Mucosa of descending colon (tissue), 3 donors: ENCODE measurements at regions not wholly inside any gene's neighbourhood (a gene's known extent, or its start where the extent isn't known, plus 50 kb on each side); places are given as distances from the start of the nearest gene placed in this dataset.

Experiments used
- ATAC-seq: fragments of 200-7000 bp; cut with Tn5 transposase; one replicate; pipeline ENCODE4 v1.9.1; 2020; ENCODE audit warnings: mild to moderate bottlenecking, moderate library complexity
- DNase-seq, 3 donors: peaks; one replicate each; pipeline ENCODE4 v3.0.0-alpha.2; 2020
- H3K36me3 ChIP-seq: fragments of 200-600 bp; one replicate; pipeline ENCODE4 v1.8.0; 2021; ENCODE audit warnings: low read depth, mild to moderate bottlenecking
- H3K4me1 ChIP-seq: fragments of 200-600 bp; one replicate; pipeline ENCODE4 v1.8.0; 2021; ENCODE audit warnings: low read depth, mild to moderate bottlenecking
- H3K4me3 ChIP-seq: fragments of 200-600 bp; one replicate; pipeline ENCODE4 v1.8.0; 2021; ENCODE audit warnings: mild to moderate bottlenecking
- H3K9me3 ChIP-seq: fragments of 200-600 bp; one replicate; pipeline ENCODE4 v1.8.0; 2021; ENCODE audit warnings: mild to moderate bottlenecking
- CTCF ChIP-seq: fragments of 200-600 bp; IDR thresholded peaks from one replicate; pipeline ENCODE4 v1.8.0; 2022; ENCODE audit warnings: antibody characterized with exemption, mild to moderate bottlenecking
- intact Hi-C, 2 donors: fragments of 100-400 bp; cut with DNase I in 1 of 2; cut with micrococcal nuclease in 1 of 2; formaldehyde crosslinking; loops; one replicate each; pipeline versions ENCODE4 v1.11.0 to v1.11.1; 2022; cut with DNase I, micrococcal nuclease
- donor health status: DM: no; HTN: no; CAD: no; lungs with moderate emphysema.
- donor health status: DM: no; HTN: no; CAD: no.
- donor health status: DM: no; HTN: yes; CAD: no.

- H3K4me1 ChIP-seq = no peaks in the 10 kb centered on the region
- ATAC-seq = no peak
- no peak for DNase-seq
- intact Hi-C loops = no loop called here
- no peak for TF ChIP-seq CTCF
- H3K36me3 ChIP-seq = no peaks in the 10 kb centered on the region
- no peak overlapping the region for H3K4me3 ChIP-seq
- no peaks in the 10 kb centered on the region for H3K9me3 ChIP-seq
These were observed 135.0 kb upstream of the ACKR3 start for GRCh38 chr2:236434593-236434992.

- no peak for DNase-seq
- intact Hi-C loops = no loop called here
- Histone ChIP-seq H3K9me3 (no peaks in the 10 kb centered on the region), H3K4me3 (no peak overlapping the region), H3K36me3 (no peaks in the 10 kb centered on the region), H3K4me1 (no peaks in the 10 kb centered on the region)
- no peak for TF ChIP-seq CTCF
- no peak for ATAC-seq
These were observed 129.3 kb upstream of the ACKR3 start for GRCh38 chr2:236440110-236440881.

GRCh38 chr2:236444187-236444586 lies 125.4 kb upstream of the ACKR3 start:
- DNase-seq (peak in 1 of 3 donors; percentile 43), ATAC-seq (no peak)
- Histone ChIP-seq H3K4me3 (no peak overlapping the region), H3K9me3 (no peaks in the 10 kb centered on the region), H3K36me3 (no peaks in the 10 kb centered on the region), H3K4me1 (no peaks in the 10 kb centered on the region)
- intact Hi-C loops = no loop called here
- TF ChIP-seq CTCF = no peak

GRCh38 chr2:236445678-236446077 lies 123.9 kb upstream of the ACKR3 start:
- Histone ChIP-seq H3K9me3 (no peaks in the 10 kb centered on the region), H3K4me3 (no peak overlapping the region), H3K4me1 (no peaks in the 10 kb centered on the region), H3K36me3 (no peaks in the 10 kb centered on the region)
- peak in 1 of 3 donors; percentile 29 for DNase-seq
- TF ChIP-seq CTCF = no peak
- ATAC-seq = no peak
- intact Hi-C loops = no loop called here

GRCh38 chr2:236446521-236446920 lies 123.1 kb upstream of the ACKR3 start:
- intact Hi-C loops = no loop called here

More at GRCh38 chr2:236446521-236446920, 123.1 kb upstream of the ACKR3 start:
- DNase-seq = no peak
- no peak for TF ChIP-seq CTCF
- Histone ChIP-seq H3K9me3 (no peaks in the 10 kb centered on the region), H3K4me1 (no peaks in the 10 kb centered on the region), H3K4me3 (no peak overlapping the region), H3K36me3 (no peaks in the 10 kb centered on the region)
- ATAC-seq = no peak
